Kasumi-1 (cell line): ENCODE measurements at regions not wholly inside any gene's neighbourhood (a gene's known extent, or its start where the extent isn't known, plus 50 kb on each side); places are given as distances from the start of the nearest gene placed in this dataset.

Experiments
- DNase-seq, 2 experiments: peaks; one replicate each; lab custom pipeline; 2025; lab: John Stamatoyannopoulos, UW

- DNase-seq = no peak
Observed at GRCh38 chr16:86198206-86199118, 299.5 kb downstream of the IRF8 start.

GRCh38 chr16:86199182-86199581 is 300.2 kb downstream of the IRF8 start:
- DNase-seq = no peak

DNA sequence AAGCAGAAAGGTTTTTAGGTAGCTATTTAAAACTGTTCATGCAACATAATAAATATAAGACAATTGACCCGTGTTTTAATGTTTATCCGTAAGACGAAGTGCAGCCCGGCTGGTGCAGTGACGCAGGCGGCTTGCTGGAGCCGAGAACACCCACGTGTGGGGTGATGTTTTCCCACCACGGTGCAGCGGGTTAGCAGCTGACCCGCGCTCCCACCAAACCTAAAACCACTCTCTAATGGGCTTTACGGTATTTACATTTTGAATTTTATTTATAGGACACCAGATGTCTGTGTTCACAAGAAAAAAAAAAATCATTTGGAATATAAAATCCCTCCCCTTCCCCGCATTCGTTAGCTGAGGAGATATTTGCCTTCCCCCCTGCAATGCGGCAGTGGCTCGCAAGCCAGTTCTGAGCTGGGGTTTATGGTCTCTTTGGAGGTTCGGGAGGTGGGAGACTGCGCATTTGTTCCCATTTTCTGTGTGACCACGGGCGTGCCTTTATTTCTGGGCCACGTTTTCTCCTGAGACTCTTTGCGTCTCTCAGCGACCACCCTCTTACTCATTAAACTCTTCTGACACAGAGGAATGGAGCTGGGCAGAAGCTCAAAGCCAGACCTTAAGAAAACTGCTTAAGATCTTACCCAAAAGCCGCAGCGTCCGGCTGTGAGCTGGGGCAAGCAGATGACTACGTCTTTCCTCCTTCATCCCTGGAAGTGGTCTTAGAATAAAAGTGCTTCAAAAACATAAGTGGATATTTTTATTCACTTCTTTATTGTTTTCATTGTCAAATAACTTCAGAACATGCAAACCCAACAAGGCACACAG is 301.1 kb downstream of the IRF8 start:
- no peak for DNase-seq

- no peak for DNase-seq
Observed at GRCh38 chr16:86200722-86201121, 301.8 kb downstream of the IRF8 start.

- DNase-seq = no peak
Observed at GRCh38 chr16:86201746-86202145, 302.8 kb downstream of the IRF8 start.

GRCh38 chr16:86202267-86202666 is 303.3 kb downstream of the IRF8 start:
- DNase-seq = no peak

DNA sequence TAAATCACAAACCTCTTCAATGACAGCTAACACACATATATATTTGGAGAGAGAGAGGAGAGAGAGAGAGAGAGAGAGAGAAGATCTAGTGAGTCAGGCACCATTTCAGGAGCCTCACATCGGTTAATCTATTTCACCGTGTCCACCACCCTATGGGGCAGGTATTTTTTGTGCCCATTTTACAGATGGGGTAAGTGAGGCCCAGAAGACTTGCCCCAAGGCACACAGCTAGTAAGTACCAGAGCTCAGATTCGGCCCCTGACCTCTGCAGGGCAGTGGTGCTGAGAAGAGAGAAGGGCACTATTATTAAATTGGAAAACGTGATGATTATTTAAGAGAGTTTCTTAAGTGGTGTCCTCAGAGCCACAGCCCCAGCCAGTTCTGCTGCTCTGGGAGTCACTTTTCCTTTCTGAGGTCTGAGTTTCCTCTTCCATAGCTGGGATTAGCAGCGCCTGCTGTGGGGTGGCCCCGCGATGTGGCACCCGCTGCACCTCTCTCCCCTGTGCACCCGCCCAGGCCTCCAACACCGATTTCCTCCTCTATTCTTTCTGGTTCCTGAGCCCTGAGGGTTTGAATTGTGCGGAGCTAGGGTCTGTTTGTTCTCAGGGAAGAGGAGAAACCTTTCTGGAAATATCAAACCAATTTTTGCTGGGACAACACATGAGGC is 303.9 kb downstream of the IRF8 start:
- DNase-seq = no peak

GRCh38 chr16:86203557-86204275 is 304.8 kb downstream of the IRF8 start:
- no peak for DNase-seq

DNA sequence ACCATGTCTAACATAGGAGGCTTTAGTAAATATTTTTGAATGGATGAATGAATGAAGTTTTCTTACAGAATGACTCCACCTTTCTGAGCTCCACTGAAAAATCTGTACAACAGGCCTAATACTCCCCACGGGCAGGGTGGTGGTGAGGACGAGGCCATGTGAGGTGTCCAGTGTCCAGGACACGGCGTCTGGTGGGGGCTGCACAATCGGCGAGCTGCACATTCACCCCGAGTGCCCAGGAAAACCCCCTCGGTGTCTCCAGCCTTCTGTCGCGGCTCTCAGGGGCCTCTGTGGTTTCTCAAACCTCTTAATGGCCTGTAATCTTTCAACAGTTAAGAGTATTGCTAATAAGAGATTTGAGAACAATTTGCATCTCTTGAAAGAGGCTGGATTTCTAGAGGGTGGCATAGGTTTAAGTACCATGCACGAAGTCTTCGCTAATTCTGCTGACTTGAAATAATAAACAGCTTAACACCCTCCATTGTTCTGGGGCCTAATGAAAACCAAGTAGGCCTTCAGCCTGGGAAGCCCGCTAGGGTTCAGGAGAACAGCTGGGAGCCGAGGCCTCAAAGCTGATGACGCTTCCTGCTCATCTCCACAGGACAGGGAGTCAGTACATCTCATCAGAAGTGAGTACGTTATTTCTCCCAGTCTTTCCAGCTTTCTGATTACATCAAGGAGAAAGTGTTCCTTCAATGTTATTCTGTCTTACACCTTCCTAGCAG is 304.6 kb upstream of the FOXF1 start:
- DNase-seq = no peak

- no peak for DNase-seq
Observed at GRCh38 chr16:86207350-86207749, 303.0 kb upstream of the FOXF1 start.

- no peak for DNase-seq
Observed at GRCh38 chr16:86209202-86209601, 301.1 kb upstream of the FOXF1 start.

- DNase-seq = no peak
Observed at GRCh38 chr16:86210403-86211193, 299.7 kb upstream of the FOXF1 start.

DNA sequence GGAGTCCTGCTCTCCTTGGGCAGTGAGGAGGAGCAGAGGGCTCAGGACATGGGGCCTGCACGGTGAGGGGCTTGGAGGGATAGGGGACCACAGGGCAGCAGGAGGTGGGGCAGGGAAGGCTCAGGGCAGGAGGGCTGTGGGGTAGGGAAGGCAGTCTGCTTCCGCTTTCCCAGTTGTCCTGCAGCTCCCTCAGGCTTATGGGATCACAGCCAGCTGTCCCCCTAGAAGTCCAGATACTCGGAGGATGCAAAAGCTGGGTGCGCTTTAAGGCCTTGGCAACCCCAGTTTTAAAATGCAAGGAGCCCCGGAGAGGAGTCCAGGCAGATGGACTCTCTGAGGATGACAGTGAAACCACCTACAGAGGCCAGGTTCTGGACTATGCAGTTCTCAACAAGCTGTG is 299.1 kb upstream of the FOXF1 start:
- DNase-seq = no peak

- DNase-seq = no peak
Observed at GRCh38 chr16:86211800-86212199, 298.5 kb upstream of the FOXF1 start.

- no peak for DNase-seq
Observed at GRCh38 chr16:86212706-86213436, 297.5 kb upstream of the FOXF1 start.

DNA sequence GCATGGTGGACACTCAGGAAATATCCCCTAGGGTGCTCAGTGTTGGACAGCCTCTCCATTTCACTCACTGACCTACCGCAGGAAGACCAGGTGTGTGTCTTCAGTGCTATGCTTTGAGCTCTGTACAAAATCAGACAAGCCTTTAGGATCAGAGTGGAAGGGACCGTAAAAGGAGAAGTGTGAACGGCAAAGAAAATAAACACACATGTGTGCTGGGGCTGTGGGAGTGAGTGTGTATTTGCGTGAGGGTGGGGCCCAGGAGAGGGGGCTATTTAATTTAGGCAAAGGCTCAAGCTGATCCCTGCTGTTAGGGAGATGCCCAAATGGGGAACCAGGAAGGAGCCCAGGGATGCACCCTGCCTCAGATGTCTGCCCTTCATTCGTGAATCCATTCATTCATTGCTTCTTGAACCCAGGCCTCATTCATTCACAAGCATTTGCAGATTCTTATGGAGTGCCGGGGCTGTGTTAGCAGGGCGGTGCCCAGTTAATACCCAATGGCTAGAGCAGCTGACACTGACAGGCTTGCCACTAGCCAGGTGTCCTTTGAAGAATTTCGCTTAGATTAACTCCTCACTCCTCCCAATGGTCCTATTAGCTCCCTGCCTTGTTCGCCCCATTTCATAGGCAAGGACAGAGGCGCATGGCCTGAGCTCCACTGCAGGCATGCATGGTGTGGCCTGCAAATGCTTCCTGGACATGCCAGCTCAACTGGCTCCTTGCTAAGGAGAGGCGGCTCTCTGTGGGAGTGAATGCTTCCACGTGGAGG is 296.7 kb upstream of the FOXF1 start:
- no peak for DNase-seq

DNA sequence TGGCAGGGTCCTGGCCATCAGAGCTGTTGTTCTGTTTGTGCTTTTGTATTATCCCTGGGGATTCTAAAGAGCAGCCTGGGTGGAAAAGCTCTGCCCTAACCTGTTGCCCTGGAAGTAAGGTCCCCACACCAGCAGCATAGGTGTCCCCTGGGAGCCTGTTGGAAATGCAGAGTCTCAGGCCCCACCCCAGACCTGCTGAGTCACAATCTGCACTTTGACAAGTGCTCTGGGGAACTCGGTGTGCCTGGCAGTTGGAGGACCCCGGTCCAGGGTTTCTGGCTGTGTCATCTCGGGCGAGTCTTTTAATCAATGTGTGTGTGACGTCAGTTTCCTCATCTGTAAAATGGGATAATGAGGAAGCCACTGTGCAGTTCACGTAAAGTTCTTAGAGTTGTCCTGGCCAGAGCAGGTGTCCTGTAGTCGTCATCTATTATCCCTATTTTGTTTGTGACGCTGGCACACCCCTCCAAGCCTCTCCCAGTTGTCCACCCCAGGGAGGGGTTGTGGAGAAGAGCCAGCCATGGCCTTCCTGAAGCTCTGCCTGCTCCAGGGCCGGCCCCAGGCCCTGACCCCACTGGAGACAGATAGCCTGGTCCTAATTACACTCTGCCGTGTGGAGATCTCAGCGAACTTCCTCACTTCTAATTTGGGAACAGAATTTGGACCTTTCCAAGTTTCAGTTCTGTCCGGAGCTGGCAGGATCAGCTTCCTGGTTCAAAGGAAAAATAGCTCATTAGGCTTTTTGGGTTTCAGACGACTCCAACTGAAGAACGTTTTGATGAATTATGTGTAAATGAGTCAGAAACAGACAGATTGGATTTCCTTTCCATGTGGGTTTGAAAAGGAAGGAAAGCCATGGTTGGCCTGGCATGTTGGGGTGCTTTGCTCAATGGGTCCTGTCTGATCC is 295.7 kb upstream of the FOXF1 start:
- no peak for DNase-seq
